Fibroblast of skin of left biceps (primary cell): ENCODE measurements at regions not wholly inside any gene's neighbourhood (a gene's known extent, or its start where the extent isn't known, plus 50 kb on each side); places are given as distances from the start of the nearest gene placed in this dataset.

Source experiments
- DNase-seq, 2 experiments: peaks; one replicate each; pipeline ENCODE4 v3.0.0-alpha.2; 2013; ENCODE audit warnings: low read depth in 2 of 2

GRCh38 chr7:130963339-130963738 lies 229.3 kb upstream of the KLF14 start:
- DNase-seq = no peak

GRCh38 chr7:130965515-130965914 lies 231.5 kb upstream of the KLF14 start:
- no peak for DNase-seq

GRCh38 chr7:130966246-130967009 lies 232.4 kb upstream of the KLF14 start:
- peak; percentile 80 to 83 for DNase-seq

- no peak for DNase-seq
Observed at GRCh38 chr7:130970196-130970595, 236.2 kb upstream of the KLF14 start.

- no peak for DNase-seq
Observed at GRCh38 chr7:130970696-130971095, 236.7 kb upstream of the KLF14 start.

GRCh38 chr7:130971297-130971696 lies 237.3 kb upstream of the KLF14 start:
- DNase-seq = no peak

- DNase-seq = no peak
Observed at GRCh38 chr7:130972201-130972600, 238.2 kb upstream of the KLF14 start.

GRCh38 chr7:130973637-130974036 lies 239.6 kb upstream of the KLF14 start:
- DNase-seq = no peak

- DNase-seq = no peak
Observed at GRCh38 chr7:130974169-130974568, 240.2 kb upstream of the KLF14 start.

GRCh38 chr7:130974794-130975193 lies 240.8 kb upstream of the KLF14 start:
- no peak for DNase-seq

GRCh38 chr7:130975731-130976130 lies 241.7 kb upstream of the KLF14 start:
- DNase-seq = no peak

- DNase-seq = no peak
Observed at GRCh38 chr7:130982160-130982638, 248.2 kb upstream of the KLF14 start.

GRCh38 chr7:130982651-130983050 lies 248.6 kb upstream of the KLF14 start:
- DNase-seq = no peak

GRCh38 chr7:130985361-130985760 lies 251.4 kb upstream of the KLF14 start:
- no peak for DNase-seq

- no peak for DNase-seq
Observed at GRCh38 chr7:130986261-130986690, 252.3 kb upstream of the KLF14 start.

GRCh38 chr7:130987092-130987491 lies 253.1 kb upstream of the KLF14 start:
- no peak for DNase-seq

- no peak for DNase-seq
Observed at GRCh38 chr7:130988443-130988842, 254.4 kb upstream of the KLF14 start.

GRCh38 chr7:130989101-130989795 lies 255.2 kb upstream of the KLF14 start:
- no peak for DNase-seq

GRCh38 chr7:130990178-130990832 lies 256.3 kb upstream of the KLF14 start:
- no peak for DNase-seq

- no peak for DNase-seq
Observed at GRCh38 chr7:130993671-130994365, 259.8 kb upstream of the KLF14 start.

- DNase-seq = no peak
Observed at GRCh38 chr7:130994378-130995115, 260.5 kb upstream of the KLF14 start.
